ENCODE measurements at regions not wholly inside any gene's neighbourhood (a gene's known extent, or its start where the extent isn't known, plus 50 kb on each side); places are given as distances from the start of the nearest gene placed in this dataset.

- Histone ChIP-seq H3K36me3 (peaks cover 0 to 57% (median 0%) of the 10 kb centered on the region in 6 donors), H3K9me3 (no peaks in the 10 kb centered on the region), H3K4me1 (peaks cover 0 to 35% (median 27%) of the 10 kb centered on the region in 6 donors), H3K27me3 (replicated peaks in 1 of 7) (no peaks in the 10 kb centered on the region), H3K4me3 (no peak overlapping the region), H3K27ac (no peak overlapping the region)
- TF ChIP-seq POLR2A (IDR thresholded peaks at IDR 0.05) (no peak), POLR2AphosphoS5 (IDR thresholded peaks at IDR 0.05) (no peak)
- TF ChIP-seq, protein P1, sequence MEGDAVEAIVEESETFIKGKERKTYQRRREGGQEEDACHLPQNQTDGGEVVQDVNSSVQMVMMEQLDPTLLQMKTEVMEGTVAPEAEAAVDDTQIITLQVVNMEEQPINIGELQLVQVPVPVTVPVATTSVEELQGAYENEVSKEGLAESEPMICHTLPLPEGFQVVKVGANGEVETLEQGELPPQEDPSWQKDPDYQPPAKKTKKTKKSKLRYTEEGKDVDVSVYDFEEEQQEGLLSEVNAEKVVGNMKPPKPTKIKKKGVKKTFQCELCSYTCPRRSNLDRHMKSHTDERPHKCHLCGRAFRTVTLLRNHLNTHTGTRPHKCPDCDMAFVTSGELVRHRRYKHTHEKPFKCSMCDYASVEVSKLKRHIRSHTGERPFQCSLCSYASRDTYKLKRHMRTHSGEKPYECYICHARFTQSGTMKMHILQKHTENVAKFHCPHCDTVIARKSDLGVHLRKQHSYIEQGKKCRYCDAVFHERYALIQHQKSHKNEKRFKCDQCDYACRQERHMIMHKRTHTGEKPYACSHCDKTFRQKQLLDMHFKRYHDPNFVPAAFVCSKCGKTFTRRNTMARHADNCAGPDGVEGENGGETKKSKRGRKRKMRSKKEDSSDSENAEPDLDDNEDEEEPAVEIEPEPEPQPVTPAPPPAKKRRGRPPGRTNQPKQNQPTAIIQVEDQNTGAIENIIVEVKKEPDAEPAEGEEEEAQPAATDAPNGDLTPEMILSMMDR (IDR thresholded peaks at IDR 0.05 in 8 of 11, conservative IDR thresholded peaks at IDR 0.05 in 3 of 11): no peak
- 87 to 98% (median 94%) methylated on average over 5 of the region's 5 CpGs for WGBS, 5 donors
- no peak for DNase-seq
- intact Hi-C loops (cut with DNase I; ENCODE audit: low total_unique reads): no loop called here
Measured at GRCh38 chr6:11335826-11336225, 103.4 kb upstream of the NEDD9 start.

GRCh38 chr6:11333132-11333849, 100.8 kb upstream of the NEDD9 start:
- 67 to 84% (median 71%) methylated on average over 6 of the region's 6 CpGs for WGBS, 5 donors
- DNase-seq: no peak
- TF ChIP-seq POLR2AphosphoS5 (IDR thresholded peaks at IDR 0.05): peak in 2 of 3 donors; percentile 20 to 48
- no peak for TF ChIP-seq POLR2A (IDR thresholded peaks at IDR 0.05)
- TF ChIP-seq, protein P1 (IDR thresholded peaks at IDR 0.05 in 8 of 11, conservative IDR thresholded peaks at IDR 0.05 in 3 of 11): no peak
- Histone ChIP-seq H3K27me3 (replicated peaks in 1 of 7) (no peaks in the 10 kb centered on the region), H3K36me3 (peaks cover 0 to 55% (median 0%) of the 10 kb centered on the region in 6 donors), H3K27ac (peak overlapping the region in 4 of 8 donors; percentile 7 to 50 (median 36)), H3K9me3 (no peaks in the 10 kb centered on the region), H3K4me3 (no peak overlapping the region), H3K4me1 (peaks cover 5 to 58% (median 44%) of the 10 kb centered on the region in 6 donors)
- intact Hi-C loops (cut with DNase I; ENCODE audit: low total_unique reads): no loop called here

GRCh38 chr6:11332463-11332862, 100.0 kb upstream of the NEDD9 start:
- H3K4me1 ChIP-seq: peaks cover 5 to 58% (median 44%) of the 10 kb centered on the region in 6 donors
- no peaks in the 10 kb centered on the region for H3K27me3 ChIP-seq (replicated peaks in 1 of 7)
- H3K9me3 ChIP-seq: no peaks in the 10 kb centered on the region
- no peak for DNase-seq
- WGBS, 5 donors: 87 to 97% (median 96%) methylated on average over 7 of the region's 7 CpGs
- TF ChIP-seq, protein P1 (IDR thresholded peaks at IDR 0.05 in 8 of 11, conservative IDR thresholded peaks at IDR 0.05 in 3 of 11): no peak
- no peak for TF ChIP-seq POLR2AphosphoS5 (IDR thresholded peaks at IDR 0.05)
- no peak for TF ChIP-seq POLR2A (IDR thresholded peaks at IDR 0.05)
- H3K4me3 ChIP-seq: no peak overlapping the region
- no peak overlapping the region for H3K27ac ChIP-seq
- intact Hi-C loops (cut with DNase I; ENCODE audit: low total_unique reads): no loop called here
- H3K36me3 ChIP-seq: peaks cover 0 to 57% (median 1%) of the 10 kb centered on the region in 6 donors

GRCh38 chr6:11331111-11331510, 98.6 kb upstream of the NEDD9 start:
- intact Hi-C loops (cut with DNase I; ENCODE audit: low total_unique reads): no loop called here
- no peak for TF ChIP-seq POLR2AphosphoS5 (IDR thresholded peaks at IDR 0.05)
- TF ChIP-seq POLR2A (IDR thresholded peaks at IDR 0.05): no peak
- TF ChIP-seq, protein P1 (IDR thresholded peaks at IDR 0.05 in 8 of 11, conservative IDR thresholded peaks at IDR 0.05 in 3 of 11): no peak
- Histone ChIP-seq H3K4me3 (no peak overlapping the region), H3K9me3 (no peaks in the 10 kb centered on the region), H3K36me3 (peaks cover 0 to 55% (median 4%) of the 10 kb centered on the region in 6 donors), H3K27ac (peak overlapping the region in 6 of 8 donors; percentile 35 to 73 (median 65)), H3K27me3 (replicated peaks in 1 of 7) (no peaks in the 10 kb centered on the region), H3K4me1 (peaks cover 5 to 65% (median 50%) of the 10 kb centered on the region in 6 donors)
- WGBS, 5 donors: 40 to 62% (median 52%) methylated on average over 5 of the region's 5 CpGs
- no peak for DNase-seq
